NB4 (cell line): ENCODE measurements at regions not wholly inside any gene's neighbourhood (a gene's known extent, or its start where the extent isn't known, plus 50 kb on each side); places are given as distances from the start of the nearest gene placed in this dataset.

Source experiments
- CTCF ChIP-seq: IDR thresholded peaks from one replicate; pipeline ENCODE4 v1.5.1; 2012; ENCODE audit warnings: low read depth, low read length
- POLR2A ChIP-seq: IDR thresholded peaks from 2 replicates; pipeline ENCODE4 v1.6.1; 2011; ENCODE audit warnings: mild to moderate bottlenecking; ENCODE audit not compliant: insufficient read length; ENCODE audit errors: extremely low read depth

GRCh38 chr13:59437544-59438301, 726.0 kb downstream of the DIAPH3 start:
- TF ChIP-seq CTCF, result no peak
- no peak for TF ChIP-seq POLR2A
